Parathyroid adenoma (tissue), 2 donors: ENCODE measurements at regions not wholly inside any gene's neighbourhood (a gene's known extent, or its start where the extent isn't known, plus 50 kb on each side); places are given as distances from the start of the nearest gene placed in this dataset.

Source experiments
- H2AFZ ChIP-seq: fragments of 300-600 bp; sonication (generic); one replicate; pipeline ENCODE4 v1.7.0; 2017; ENCODE audit warnings: antibody characterized with exemption, mild to moderate bottlenecking
- H3K27ac ChIP-seq: fragments of 300-600 bp; sonication (generic); one replicate; pipeline ENCODE4 v1.7.0; 2017
- H3K27me3 ChIP-seq: fragments of 300-600 bp; sonication (generic); one replicate; pipeline ENCODE4 v1.7.0; 2017; ENCODE audit warnings: low read length; ENCODE audit not compliant: control insufficient read depth, insufficient read depth
- H3K36me3 ChIP-seq: fragments of 300-600 bp; sonication (generic); one replicate; pipeline ENCODE4 v1.7.0; 2017; ENCODE audit warnings: low read length; ENCODE audit not compliant: control insufficient read depth, insufficient read depth
- H3K4me1 ChIP-seq: fragments of 300-600 bp; sonication (generic); one replicate; pipeline ENCODE4 v1.7.0; 2017; ENCODE audit warnings: control low read depth
- H3K4me2 ChIP-seq: fragments of 300-600 bp; sonication (generic); one replicate; pipeline ENCODE4 v1.7.0; 2017; ENCODE audit warnings: low read length
- H3K4me3 ChIP-seq: fragments of 300-600 bp; sonication (generic); one replicate; pipeline ENCODE4 v1.7.0; 2017; ENCODE audit warnings: low read depth, low read length
- H3K79me2 ChIP-seq: fragments of 300-600 bp; sonication (generic); one replicate; pipeline ENCODE4 v1.7.0; 2017; ENCODE audit warnings: control low read depth
- H3K9ac ChIP-seq: fragments of 300-600 bp; sonication (generic); one replicate; pipeline ENCODE4 v1.7.0; 2017; ENCODE audit warnings: mild to moderate bottlenecking
- H3K9me3 ChIP-seq: fragments of 300-600 bp; sonication (generic); one replicate; pipeline ENCODE4 v1.7.0; 2017; ENCODE audit warnings: low read length; ENCODE audit not compliant: control insufficient read depth
- CTCF ChIP-seq: fragments of 300-600 bp; sonication (generic); IDR thresholded peaks from one replicate; pipeline ENCODE4 v1.7.0; 2017; ENCODE audit warnings: antibody characterized with exemption, mild to moderate bottlenecking
- donor health status: primary hyperparathyroidism.

DNA sequence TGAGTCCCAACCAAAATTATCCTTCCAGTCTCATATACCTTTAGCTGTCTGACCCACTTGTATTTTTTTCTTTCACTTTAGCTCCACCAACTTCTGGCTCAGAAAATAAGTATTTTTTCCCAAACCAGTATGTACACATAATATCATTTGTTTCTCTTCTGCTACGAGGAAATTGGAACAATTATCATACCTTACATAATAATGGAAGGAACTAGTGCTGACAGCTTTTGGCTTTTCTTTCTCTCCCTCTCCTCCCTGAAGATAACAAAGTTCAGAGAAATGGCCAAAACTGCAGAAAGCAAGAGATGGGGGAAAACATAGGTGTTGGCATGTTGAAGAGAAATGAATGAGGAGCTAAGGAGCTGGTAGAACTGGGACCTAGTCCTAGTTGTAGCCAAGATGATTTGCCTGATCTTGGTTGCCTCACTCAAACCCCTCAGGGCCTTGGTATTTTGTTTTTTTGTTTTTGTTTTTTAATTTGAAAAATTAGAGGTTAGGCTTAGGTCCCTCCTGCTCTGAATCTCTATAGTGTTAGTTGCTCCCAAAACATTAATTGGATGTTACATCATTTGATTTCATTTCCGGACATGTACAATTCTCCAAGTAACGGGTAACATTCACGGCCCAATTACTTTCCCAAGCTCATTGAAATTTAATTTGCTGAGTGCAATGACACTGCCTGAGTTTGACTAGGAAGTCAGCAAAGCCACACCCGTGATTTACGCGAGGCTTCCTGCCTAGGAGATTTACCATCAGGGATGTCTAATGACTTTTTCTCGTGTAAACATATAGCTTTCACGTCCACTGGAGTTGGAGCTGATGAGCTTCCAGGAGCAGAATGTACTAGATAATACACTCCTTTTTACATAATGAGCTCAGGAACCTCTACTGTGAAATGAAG, 291.6 kb downstream of the TLE1 start:
- no peak overlapping the region for H3K4me2 ChIP-seq
- no peaks in the 10 kb centered on the region for H3K79me2 ChIP-seq
- H3K4me3 ChIP-seq: no peak overlapping the region
- no peaks in the 10 kb centered on the region for H3K4me1 ChIP-seq
- H3K9ac ChIP-seq: no peak overlapping the region
- no peaks in the 10 kb centered on the region for H3K36me3 ChIP-seq
- no peak overlapping the region for H2AFZ ChIP-seq
- TF ChIP-seq CTCF: no peak
- no peaks in the 10 kb centered on the region for H3K9me3 ChIP-seq
- no peak overlapping the region for H3K27ac ChIP-seq
- H3K27me3 ChIP-seq: no peaks in the 10 kb centered on the region

DNA sequence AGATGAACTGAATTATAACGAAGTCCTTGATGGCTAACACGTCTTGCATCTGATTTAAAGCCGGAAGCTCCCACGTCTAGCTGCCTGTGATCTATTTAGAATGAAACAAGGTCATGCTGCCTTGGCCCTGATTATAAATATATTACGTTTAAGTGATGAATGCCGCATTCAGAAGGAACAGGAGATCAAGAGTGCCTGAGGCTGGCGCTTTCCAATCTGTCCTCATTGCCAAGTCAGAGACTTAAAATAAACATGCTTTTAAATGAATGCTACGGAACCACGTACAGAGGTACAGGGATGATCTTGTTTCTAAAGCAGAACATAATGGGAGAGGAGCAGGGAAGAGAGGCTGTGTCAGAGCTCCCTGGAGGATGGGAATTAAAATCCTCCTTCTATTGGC, 292.8 kb downstream of the TLE1 start:
- Histone ChIP-seq H2AFZ (no peak overlapping the region), H3K4me3 (no peak overlapping the region), H3K27me3 (no peaks in the 10 kb centered on the region), H3K9ac (no peak overlapping the region), H3K4me2 (no peak overlapping the region), H3K36me3 (no peaks in the 10 kb centered on the region), H3K27ac (no peak overlapping the region), H3K9me3 (no peaks in the 10 kb centered on the region), H3K4me1 (no peaks in the 10 kb centered on the region), H3K79me2 (no peaks in the 10 kb centered on the region)
- no peak for TF ChIP-seq CTCF

GRCh38 chr9:81395676-81396054, 293.7 kb downstream of the TLE1 start:
- H3K4me2 ChIP-seq: no peak overlapping the region
- H3K27me3 ChIP-seq: no peaks in the 10 kb centered on the region
- no peak overlapping the region for H3K27ac ChIP-seq
- H3K4me1 ChIP-seq: no peaks in the 10 kb centered on the region
- no peak for TF ChIP-seq CTCF
- H2AFZ ChIP-seq: no peak overlapping the region
- no peaks in the 10 kb centered on the region for H3K79me2 ChIP-seq
- H3K4me3 ChIP-seq: no peak overlapping the region
- no peak overlapping the region for H3K9ac ChIP-seq
- no peaks in the 10 kb centered on the region for H3K36me3 ChIP-seq
- no peaks in the 10 kb centered on the region for H3K9me3 ChIP-seq

DNA sequence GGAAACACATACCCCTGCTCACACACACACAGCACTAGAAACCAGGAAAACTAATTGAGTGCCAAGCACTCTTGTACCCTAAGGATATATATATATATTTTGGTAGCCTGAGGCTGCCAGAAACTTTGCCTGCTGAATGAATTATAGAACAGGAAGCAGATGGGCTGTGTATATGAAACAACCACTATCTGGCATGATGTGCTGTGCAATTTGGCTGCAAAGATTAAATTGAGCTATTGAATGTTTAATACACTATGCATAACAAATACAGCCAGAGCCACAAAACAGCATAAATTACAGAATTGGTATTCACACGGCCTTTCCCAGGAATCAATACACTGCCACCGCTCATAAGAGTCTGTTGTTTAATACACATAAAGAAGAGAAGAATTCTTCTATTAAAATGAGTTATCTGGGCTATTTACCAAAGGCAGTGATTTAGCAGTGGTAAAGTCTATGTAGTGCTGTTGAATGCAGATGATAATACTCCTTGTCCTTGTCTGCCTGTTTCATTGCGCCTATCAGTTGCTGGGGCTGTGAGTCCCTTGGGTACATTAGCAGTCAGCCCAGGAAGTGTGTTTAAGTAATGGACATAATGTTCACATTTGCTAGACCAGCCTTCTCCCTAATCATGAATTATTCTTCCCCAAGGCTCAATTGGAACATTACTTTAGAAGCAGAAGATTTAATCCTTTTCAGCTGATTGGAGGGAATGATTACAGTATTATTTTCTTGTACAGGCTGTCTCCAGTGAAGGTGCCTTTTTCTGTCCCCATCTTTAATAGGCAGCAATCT, 294.3 kb downstream of the TLE1 start:
- H2AFZ ChIP-seq: no peak overlapping the region
- H3K4me3 ChIP-seq: no peak overlapping the region
- no peak overlapping the region for H3K27ac ChIP-seq
- no peak for TF ChIP-seq CTCF
- no peaks in the 10 kb centered on the region for H3K27me3 ChIP-seq
- H3K9me3 ChIP-seq: no peaks in the 10 kb centered on the region
- H3K4me2 ChIP-seq: no peak overlapping the region
- no peaks in the 10 kb centered on the region for H3K36me3 ChIP-seq
- H3K9ac ChIP-seq: no peak overlapping the region
- no peaks in the 10 kb centered on the region for H3K4me1 ChIP-seq
- H3K79me2 ChIP-seq: no peaks in the 10 kb centered on the region
